Stomach (tissue), 8 donors: ENCODE measurements at regions not wholly inside any gene's neighbourhood (a gene's known extent, or its start where the extent isn't known, plus 50 kb on each side); places are given as distances from the start of the nearest gene placed in this dataset.

ENCODE experiments used
- DNase-seq, 2 donors: peaks; one replicate each; pipeline versions ENCODE4 v3.0.0 to v3.0.0-alpha.2; 2013 to 2019
- H3K27ac ChIP-seq, 5 donors: fragments of 200-600 bp in 4 of 5; sonication (generic) in 4 of 5; one replicate each; pipeline ENCODE4 v1.5.1; 2013 to 2019; ENCODE audit warnings: mild to moderate bottlenecking in 1 of 5, moderate library complexity in 1 of 5
- H3K27me3 ChIP-seq, 3 donors: fragments of 200-600 bp; sonication (generic); one replicate each; pipeline ENCODE4 v1.5.1; 2017 to 2019; ENCODE audit warnings: mixed run types in 1 of 3
- H3K36me3 ChIP-seq, 4 donors: fragments of 200-600 bp; sonication (generic); 1 replicate in 3 of 4; 2 replicates in 1 of 4; pipeline ENCODE4 v1.5.1; 2016 to 2019
- H3K4me1 ChIP-seq, 4 donors: fragments of 200-600 bp; sonication (generic); one replicate each; pipeline ENCODE4 v1.5.1; 2016 to 2019
- H3K4me3 ChIP-seq, 4 donors: fragments of 200-600 bp; sonication (generic) in 3 of 4; one replicate each; pipeline ENCODE4 v1.5.1; 2016 to 2019; ENCODE audit warnings: mild to moderate bottlenecking in 1 of 4
- H3K9me3 ChIP-seq, 4 donors: fragments of 200-600 bp; sonication (generic); one replicate each; pipeline ENCODE4 v1.5.1; 2016 to 2019
- EP300 ChIP-seq: sonication (generic); formaldehyde crosslinking; IDR thresholded peaks from one replicate; pipeline ENCODE4 v1.6.1; 2017; ENCODE audit warnings: antibody characterized with exemption
- POLR2A ChIP-seq, 4 donors: fragments of 450-650 bp; IDR thresholded peaks; one replicate each; pipeline ENCODE4 v1.6.1; 2016; ENCODE audit warnings: antibody characterized with exemption in 4 of 4, control low read depth in 2 of 4, mild to moderate bottlenecking in 1 of 4, moderate library complexity in 1 of 4
- POLR2AphosphoS5 ChIP-seq, 3 donors: sonication (generic); formaldehyde crosslinking; IDR thresholded peaks; one replicate each; pipeline ENCODE4 v1.6.1; 2016; ENCODE audit warnings: antibody characterized with exemption in 3 of 3
- WGBS, 5 donors: extraction: QIAGEN DNeasy Blood & Tissue Kit in 3 of 5; methylation state at CpG; one replicate each; pipeline versions ENCODE4 v1.1.5 to v1.1.7; 2013 to 2018; 5-methylcytosine and 5-hydroxymethylcytosine counted together
- intact Hi-C: fragments of 100-400 bp; cut with DNase I; formaldehyde crosslinking; loops from one replicate; pipeline ENCODE4 v1.15.1; 2023; ENCODE audit warnings: low total_unique reads
- TF ChIP-seq, protein P1 (sequence below), 7 experiments: fragments of 450-650 bp in 4 of 7; fragments of 200-600 bp in 3 of 7; sonication (generic) in 3 of 7; IDR thresholded peaks; one replicate each; pipeline ENCODE4 v1.5.1; 2016 to 2019; ENCODE audit warnings: antibody characterized with exemption in 7 of 7, control low read depth in 2 of 7, mild to moderate bottlenecking in 1 of 7
- donor health status: healthy with polysubstance abuse.
- donor health status: Bipolar disorder and iron deficiency.
- donor health status: healthy.

DNA sequence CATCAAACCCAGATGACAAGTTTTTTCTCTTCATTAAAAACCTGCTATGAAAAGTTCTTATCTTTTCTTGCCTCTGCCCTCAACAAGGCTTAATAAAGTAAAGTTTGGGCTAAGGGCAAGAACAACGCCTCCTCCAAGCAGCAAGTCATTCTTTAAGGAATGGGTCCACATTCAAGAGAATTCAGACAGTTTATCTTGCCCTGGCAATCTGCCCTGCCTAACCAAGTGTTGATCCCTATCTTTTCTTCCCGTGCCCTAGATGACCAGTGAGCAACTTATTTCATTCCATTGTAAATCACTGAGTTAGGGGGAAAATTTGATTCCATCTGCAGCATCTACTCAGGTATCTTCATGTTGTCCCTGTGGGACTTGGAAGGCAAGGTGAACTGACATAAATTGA is 370.3 kb upstream of the DPPA4 start:
- DNase-seq, result no peak
- Histone ChIP-seq H3K27ac (no peak overlapping the region), H3K4me3 (no peak overlapping the region), H3K36me3 (no peaks in the 10 kb centered on the region), H3K4me1 (no peaks in the 10 kb centered on the region), H3K27me3 (no peaks in the 10 kb centered on the region), H3K9me3 (peaks cover 0 to 4% (median 0%) of the 10 kb centered on the region in 4 donors)
- TF ChIP-seq POLR2A (IDR thresholded peaks at IDR 0.05), result no peak
- TF ChIP-seq POLR2AphosphoS5 (IDR thresholded peaks at IDR 0.05), result no peak
- no peak for TF ChIP-seq EP300
- TF ChIP-seq, protein P1, sequence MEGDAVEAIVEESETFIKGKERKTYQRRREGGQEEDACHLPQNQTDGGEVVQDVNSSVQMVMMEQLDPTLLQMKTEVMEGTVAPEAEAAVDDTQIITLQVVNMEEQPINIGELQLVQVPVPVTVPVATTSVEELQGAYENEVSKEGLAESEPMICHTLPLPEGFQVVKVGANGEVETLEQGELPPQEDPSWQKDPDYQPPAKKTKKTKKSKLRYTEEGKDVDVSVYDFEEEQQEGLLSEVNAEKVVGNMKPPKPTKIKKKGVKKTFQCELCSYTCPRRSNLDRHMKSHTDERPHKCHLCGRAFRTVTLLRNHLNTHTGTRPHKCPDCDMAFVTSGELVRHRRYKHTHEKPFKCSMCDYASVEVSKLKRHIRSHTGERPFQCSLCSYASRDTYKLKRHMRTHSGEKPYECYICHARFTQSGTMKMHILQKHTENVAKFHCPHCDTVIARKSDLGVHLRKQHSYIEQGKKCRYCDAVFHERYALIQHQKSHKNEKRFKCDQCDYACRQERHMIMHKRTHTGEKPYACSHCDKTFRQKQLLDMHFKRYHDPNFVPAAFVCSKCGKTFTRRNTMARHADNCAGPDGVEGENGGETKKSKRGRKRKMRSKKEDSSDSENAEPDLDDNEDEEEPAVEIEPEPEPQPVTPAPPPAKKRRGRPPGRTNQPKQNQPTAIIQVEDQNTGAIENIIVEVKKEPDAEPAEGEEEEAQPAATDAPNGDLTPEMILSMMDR (IDR thresholded peaks at IDR 0.05), result no peak
- 51 to 65% (median 62%) methylated on average over 2 of the region's 2 CpGs for WGBS, 5 donors
- intact Hi-C loops, result no loop called here

DNA sequence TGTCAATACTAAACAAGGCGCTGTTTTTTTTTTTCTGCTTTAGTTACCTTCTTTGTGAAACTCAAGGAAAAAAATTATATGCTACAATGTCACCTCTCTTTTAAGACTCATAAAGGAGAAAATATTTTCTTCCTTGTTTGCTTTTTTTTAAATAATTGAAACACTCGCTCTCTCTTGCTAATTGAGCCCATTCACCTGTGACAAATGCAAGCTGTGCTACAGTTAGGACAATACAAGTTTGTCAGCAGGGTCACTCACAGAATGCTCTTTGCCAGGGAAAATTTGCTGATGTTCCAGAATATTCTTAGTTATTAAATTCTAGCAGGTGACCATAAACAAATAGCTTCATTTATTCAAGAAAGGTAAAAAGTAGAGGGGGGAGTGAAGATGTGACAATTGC is 375.9 kb upstream of the DPPA4 start:
- Histone ChIP-seq H3K27me3 (no peaks in the 10 kb centered on the region), H3K4me3 (no peak overlapping the region), H3K27ac (no peak overlapping the region), H3K4me1 (no peaks in the 10 kb centered on the region), H3K36me3 (no peaks in the 10 kb centered on the region), H3K9me3 (peaks cover 0 to 4% (median 0%) of the 10 kb centered on the region in 4 donors)
- WGBS, 5 donors, result 79 to 91% (median 86%) methylated on average over 2 of the region's 2 CpGs
- TF ChIP-seq, protein P1 (IDR thresholded peaks at IDR 0.05), result no peak
- TF ChIP-seq POLR2A (IDR thresholded peaks at IDR 0.05), result no peak
- TF ChIP-seq POLR2AphosphoS5 (IDR thresholded peaks at IDR 0.05), result no peak
- TF ChIP-seq EP300, result no peak
- intact Hi-C loops, result no loop called here
- DNase-seq, result no peak

DNA sequence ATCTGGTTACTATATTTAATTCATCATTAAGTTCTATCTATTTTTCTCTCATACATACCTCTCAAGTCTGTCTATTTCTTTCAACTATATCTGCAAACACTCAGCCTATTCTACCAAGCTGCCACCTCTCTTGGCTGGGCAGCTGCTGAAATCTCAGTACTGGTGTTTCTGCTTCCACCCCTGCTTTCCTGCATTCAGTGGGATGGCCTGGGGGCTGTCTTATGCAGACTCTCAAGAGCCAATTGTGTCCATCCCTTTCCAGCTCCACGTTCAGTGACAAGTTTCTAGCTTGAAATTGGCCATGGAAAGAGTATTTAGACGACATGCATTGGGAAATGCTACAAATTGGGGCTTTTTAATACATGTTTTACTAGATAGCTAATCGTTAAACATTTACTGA is 378.4 kb upstream of the DPPA4 start:
- 61 to 73% (median 68%) methylated on average over 3 of the region's 3 CpGs for WGBS, 5 donors
- Histone ChIP-seq H3K36me3 (no peaks in the 10 kb centered on the region), H3K9me3 (no peaks in the 10 kb centered on the region), H3K4me1 (no peaks in the 10 kb centered on the region), H3K27me3 (no peaks in the 10 kb centered on the region), H3K4me3 (no peak overlapping the region), H3K27ac (no peak overlapping the region)
- intact Hi-C loops, result no loop called here
- TF ChIP-seq, protein P1 (IDR thresholded peaks at IDR 0.05), result no peak
- TF ChIP-seq POLR2A (IDR thresholded peaks at IDR 0.05) (no peak), EP300 (no peak), POLR2AphosphoS5 (IDR thresholded peaks at IDR 0.05) (no peak)
- DNase-seq, result no peak

DNA sequence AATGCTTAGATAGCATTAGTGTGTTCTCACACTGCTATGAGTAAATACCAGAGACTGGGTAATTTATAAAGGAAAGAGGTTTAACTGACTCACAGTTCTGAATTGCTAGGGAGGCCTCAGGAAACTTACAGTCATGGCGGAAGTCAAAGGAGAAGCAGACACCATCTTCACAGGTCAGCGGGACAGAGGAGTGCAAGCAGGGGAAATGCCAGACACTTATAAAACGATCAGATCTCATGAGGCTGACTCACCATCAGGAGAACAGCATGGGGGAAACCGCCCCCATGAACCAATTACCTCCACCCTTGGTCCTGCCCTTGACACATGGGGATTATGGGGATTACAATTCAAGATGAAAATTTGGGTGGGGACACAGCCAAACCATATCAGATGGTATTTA is 381.5 kb upstream of the DPPA4 start:
- H3K9me3 ChIP-seq, result no peaks in the 10 kb centered on the region
- 74 to 89% (median 81%) methylated on average over 4 of the region's 4 CpGs for WGBS, 5 donors
- no peaks in the 10 kb centered on the region for H3K36me3 ChIP-seq
- TF ChIP-seq, protein P1 (IDR thresholded peaks at IDR 0.05), result no peak
- H3K27me3 ChIP-seq, result no peaks in the 10 kb centered on the region
- H3K4me3 ChIP-seq, result no peak overlapping the region
- no peaks in the 10 kb centered on the region for H3K4me1 ChIP-seq
- H3K27ac ChIP-seq, result no peak overlapping the region
- intact Hi-C loops, result no loop called here
- no peak for DNase-seq
